Ascending aorta (tissue), 2 donors: ENCODE measurements at regions not wholly inside any gene's neighbourhood (a gene's known extent, or its start where the extent isn't known, plus 50 kb on each side); places are given as distances from the start of the nearest gene placed in this dataset.
A peak's percentile ranks its signal among the peaks of the same experiment; 100 is the strongest.

Experiments
- DNase-seq, 2 donors: peaks; one replicate each; pipeline ENCODE4 v3.0.0-alpha.2; 2019; ENCODE audit warnings: low spot score in 2 of 2
- H3K27ac ChIP-seq, 2 donors: fragments of 200-600 bp; sonication (generic); one replicate each; pipeline ENCODE4 v1.5.1; 2016 to 2017; ENCODE audit warnings: mild to moderate bottlenecking in 1 of 2
- H3K27me3 ChIP-seq: fragments of 200-600 bp; sonication (generic); one replicate; pipeline ENCODE4 v1.5.1; 2017
- H3K36me3 ChIP-seq, 2 donors: fragments of 200-600 bp; sonication (generic); one replicate each; pipeline ENCODE4 v1.5.1; 2016
- H3K4me1 ChIP-seq, 2 donors: fragments of 200-600 bp; sonication (generic); one replicate each; pipeline ENCODE4 v1.5.1; 2016 to 2017; ENCODE audit warnings: mild to moderate bottlenecking in 1 of 2
- H3K4me3 ChIP-seq, 2 donors: fragments of 200-600 bp; sonication (generic); one replicate each; pipeline ENCODE4 v1.5.1; 2016 to 2017; ENCODE audit warnings: mild to moderate bottlenecking in 1 of 2
- H3K9me3 ChIP-seq, 2 donors: fragments of 200-600 bp; sonication (generic); one replicate each; pipeline ENCODE4 v1.5.1; 2016
- intact Hi-C: fragments of 100-400 bp; cut with DNase I; formaldehyde crosslinking; loops from one replicate; pipeline ENCODE4 v1.15.1; 2023
- TF ChIP-seq, protein P1 (sequence below), 3 experiments: fragments of 200-600 bp in 2 of 3; fragments of 450-650 bp in 1 of 3; sonication (generic) in 2 of 3; IDR thresholded peaks; one replicate each; pipeline ENCODE4 v1.5.1; 2016 to 2019; ENCODE audit warnings: antibody characterized with exemption in 3 of 3, mild to moderate bottlenecking in 1 of 3, moderate library complexity in 1 of 3

DNA sequence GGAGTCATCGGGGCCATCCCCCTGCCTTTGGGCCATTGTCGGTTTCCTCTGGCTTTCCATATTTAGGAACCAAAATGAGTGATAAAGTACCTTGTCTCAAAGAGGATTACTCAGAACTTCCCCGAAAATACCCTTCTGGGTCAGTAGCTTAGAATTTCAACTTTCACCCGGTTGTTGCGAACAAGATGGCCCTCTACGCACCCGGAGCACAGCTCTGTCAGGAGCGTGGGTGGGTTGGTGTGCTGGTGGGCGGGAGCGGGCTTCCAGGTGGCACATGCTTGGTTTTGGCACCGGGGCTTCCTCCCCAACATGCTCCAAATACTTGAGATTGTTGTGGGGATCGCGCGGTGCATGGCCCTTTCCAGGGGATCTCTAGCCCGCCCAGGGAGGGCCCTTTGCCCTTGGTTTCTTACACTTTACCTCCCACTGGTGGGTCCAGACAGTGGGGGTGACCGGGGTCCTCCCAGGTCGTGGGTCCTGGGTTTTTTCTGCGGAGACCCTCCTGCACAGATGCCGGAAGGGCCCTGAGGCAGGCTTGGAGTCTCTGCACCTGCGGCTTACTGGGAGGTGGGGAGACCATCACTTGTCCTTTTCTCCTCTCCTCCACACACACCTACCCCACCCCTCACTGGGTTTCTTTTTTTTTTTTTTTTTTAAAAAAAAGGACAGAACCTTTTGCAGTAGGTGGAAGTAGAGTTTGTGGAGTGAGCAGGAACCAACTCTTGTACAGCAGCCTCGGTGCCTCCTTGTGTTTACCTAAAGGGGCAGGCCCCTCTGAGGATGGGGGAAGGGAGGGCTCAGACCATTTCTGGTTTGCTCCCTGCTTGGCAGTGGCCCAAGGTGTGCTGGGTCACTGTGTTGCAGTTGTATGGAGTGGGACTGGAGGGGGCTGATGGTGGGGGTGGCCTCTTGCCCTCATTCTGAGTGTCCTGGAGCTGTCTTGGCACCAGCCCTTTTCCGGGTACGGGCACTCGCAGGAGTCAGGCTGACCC is 142.1 kb downstream of the SEC14L1 start:
- H3K27ac ChIP-seq, result no peak overlapping the region
- TF ChIP-seq, protein P1, sequence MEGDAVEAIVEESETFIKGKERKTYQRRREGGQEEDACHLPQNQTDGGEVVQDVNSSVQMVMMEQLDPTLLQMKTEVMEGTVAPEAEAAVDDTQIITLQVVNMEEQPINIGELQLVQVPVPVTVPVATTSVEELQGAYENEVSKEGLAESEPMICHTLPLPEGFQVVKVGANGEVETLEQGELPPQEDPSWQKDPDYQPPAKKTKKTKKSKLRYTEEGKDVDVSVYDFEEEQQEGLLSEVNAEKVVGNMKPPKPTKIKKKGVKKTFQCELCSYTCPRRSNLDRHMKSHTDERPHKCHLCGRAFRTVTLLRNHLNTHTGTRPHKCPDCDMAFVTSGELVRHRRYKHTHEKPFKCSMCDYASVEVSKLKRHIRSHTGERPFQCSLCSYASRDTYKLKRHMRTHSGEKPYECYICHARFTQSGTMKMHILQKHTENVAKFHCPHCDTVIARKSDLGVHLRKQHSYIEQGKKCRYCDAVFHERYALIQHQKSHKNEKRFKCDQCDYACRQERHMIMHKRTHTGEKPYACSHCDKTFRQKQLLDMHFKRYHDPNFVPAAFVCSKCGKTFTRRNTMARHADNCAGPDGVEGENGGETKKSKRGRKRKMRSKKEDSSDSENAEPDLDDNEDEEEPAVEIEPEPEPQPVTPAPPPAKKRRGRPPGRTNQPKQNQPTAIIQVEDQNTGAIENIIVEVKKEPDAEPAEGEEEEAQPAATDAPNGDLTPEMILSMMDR (IDR thresholded peaks at IDR 0.05), result no peak
- intact Hi-C loops, result no loop called here
- no peaks in the 10 kb centered on the region for H3K36me3 ChIP-seq
- no peak for DNase-seq
- H3K4me1 ChIP-seq, result peaks cover 4 to 17% of the 10 kb centered on the region in 2 donors
- H3K9me3 ChIP-seq, result no peaks in the 10 kb centered on the region
- peaks cover 9% of the 10 kb centered on the region for H3K27me3 ChIP-seq
- no peak overlapping the region for H3K4me3 ChIP-seq

DNA sequence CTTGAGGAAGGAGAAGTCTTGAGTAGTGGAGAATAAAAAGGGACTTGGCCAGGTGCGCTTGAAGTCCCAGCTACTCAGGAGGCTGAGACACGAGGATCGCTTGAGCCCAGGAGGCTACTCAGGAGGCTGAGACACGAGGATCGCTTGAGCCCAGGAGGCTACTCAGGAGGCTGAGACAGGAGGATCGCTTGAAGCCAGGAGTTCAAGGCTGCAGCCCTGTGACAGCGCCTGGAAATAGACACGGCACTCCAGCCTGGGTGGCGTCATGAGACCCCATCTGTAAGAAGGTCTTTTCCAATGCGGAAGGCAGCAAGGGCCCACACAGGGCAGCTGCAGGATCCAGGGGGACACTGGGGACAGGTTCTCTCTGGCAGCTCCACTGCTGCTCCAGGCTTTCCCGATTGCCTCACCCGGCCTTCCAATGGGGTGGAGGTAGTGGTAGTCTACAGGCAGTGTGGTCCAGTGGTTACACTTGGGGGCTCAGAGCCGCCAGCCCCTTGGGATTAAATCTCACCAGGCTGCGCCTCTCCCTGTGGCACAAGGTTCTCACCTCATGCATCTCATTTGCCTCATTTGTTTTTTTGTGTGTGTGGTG is 143.4 kb downstream of the SEC14L1 start:
- H3K27ac ChIP-seq, result no peak overlapping the region
- no peak for DNase-seq
- H3K36me3 ChIP-seq, result no peaks in the 10 kb centered on the region
- TF ChIP-seq, protein P1 (IDR thresholded peaks at IDR 0.05), result no peak
- H3K4me3 ChIP-seq, result no peak overlapping the region
- H3K9me3 ChIP-seq, result no peaks in the 10 kb centered on the region
- peaks cover 4 to 21% of the 10 kb centered on the region in 2 donors for H3K4me1 ChIP-seq
- H3K27me3 ChIP-seq, result peaks cover 9% of the 10 kb centered on the region
- intact Hi-C loops, result no loop called here

DNA sequence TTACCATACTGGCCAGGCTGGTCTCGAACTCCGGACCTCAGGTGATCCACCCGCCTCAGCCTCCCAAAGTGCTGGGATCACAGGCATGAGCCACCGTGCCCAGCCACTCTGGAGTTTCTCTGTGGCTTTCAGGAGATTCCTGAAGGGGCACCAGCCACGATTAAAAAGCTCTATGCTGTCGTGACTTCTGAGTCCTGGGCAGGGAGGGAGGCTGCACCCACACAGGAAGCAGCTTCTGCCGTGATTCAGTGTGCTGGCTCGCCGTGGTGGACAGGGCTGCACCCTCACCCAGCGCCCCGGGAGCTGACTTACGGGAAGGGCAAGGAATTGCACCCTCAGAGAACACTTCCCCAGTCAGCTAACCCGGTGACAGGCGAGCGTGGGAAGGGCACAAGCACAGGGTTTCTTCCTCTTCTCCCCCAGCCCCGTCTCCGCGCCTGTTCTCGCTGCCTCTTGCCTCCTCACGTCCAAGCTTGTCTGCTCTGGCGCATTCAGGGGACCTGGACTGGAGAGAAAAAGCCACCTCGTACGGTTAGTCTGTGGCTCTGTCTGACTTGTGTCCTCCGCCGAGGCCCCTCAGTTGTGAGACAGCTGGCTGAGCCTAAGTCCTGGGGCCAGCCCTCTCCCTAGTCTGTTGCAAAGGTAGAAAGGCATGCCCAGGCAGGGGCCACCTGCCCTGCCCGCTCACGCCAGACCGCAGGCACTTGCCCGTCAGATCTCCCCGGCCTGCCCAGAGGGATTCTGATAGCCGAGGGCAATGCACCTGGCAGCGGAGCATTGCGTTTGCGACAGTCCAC is 145.0 kb downstream of the SEC14L1 start:
- TF ChIP-seq, protein P1 (IDR thresholded peaks at IDR 0.05), result no peak
- Histone ChIP-seq H3K36me3 (no peaks in the 10 kb centered on the region), H3K27me3 (peaks cover 9% of the 10 kb centered on the region), H3K9me3 (no peaks in the 10 kb centered on the region), H3K4me1 (peaks cover 4 to 21% of the 10 kb centered on the region in 2 donors), H3K27ac (no peak overlapping the region), H3K4me3 (no peak overlapping the region)
- intact Hi-C loops, result loop anchor here (2.0 kb wide), 1 partner anchor 33 kb away; a partner anchor contains a TSS
- peak; percentile 40 to 83 for DNase-seq

DNA sequence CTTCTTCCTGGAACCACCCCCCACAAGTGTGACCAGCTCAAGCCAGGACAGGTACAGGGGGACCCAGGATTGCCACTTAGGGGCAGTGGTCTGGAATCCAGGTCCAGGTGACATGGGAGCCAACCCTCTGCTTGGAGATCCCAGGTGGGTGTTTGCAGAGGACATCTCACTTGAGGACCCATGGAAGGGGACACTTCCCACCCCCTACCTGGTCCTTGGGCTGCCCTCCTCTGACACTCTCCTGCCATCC is 145.5 kb downstream of the SEC14L1 start:
- Histone ChIP-seq H3K36me3 (no peaks in the 10 kb centered on the region), H3K4me3 (no peak overlapping the region), H3K9me3 (no peaks in the 10 kb centered on the region), H3K4me1 (peaks cover 3 to 20% of the 10 kb centered on the region in 2 donors), H3K27me3 (peaks cover 8% of the 10 kb centered on the region), H3K27ac (no peak overlapping the region)
- TF ChIP-seq, protein P1 (IDR thresholded peaks at IDR 0.05), result no peak
- DNase-seq, result no peak
- intact Hi-C loops, result loop anchor here (2.0 kb wide), 1 partner anchor 32 kb away; a partner anchor contains a TSS

DNA sequence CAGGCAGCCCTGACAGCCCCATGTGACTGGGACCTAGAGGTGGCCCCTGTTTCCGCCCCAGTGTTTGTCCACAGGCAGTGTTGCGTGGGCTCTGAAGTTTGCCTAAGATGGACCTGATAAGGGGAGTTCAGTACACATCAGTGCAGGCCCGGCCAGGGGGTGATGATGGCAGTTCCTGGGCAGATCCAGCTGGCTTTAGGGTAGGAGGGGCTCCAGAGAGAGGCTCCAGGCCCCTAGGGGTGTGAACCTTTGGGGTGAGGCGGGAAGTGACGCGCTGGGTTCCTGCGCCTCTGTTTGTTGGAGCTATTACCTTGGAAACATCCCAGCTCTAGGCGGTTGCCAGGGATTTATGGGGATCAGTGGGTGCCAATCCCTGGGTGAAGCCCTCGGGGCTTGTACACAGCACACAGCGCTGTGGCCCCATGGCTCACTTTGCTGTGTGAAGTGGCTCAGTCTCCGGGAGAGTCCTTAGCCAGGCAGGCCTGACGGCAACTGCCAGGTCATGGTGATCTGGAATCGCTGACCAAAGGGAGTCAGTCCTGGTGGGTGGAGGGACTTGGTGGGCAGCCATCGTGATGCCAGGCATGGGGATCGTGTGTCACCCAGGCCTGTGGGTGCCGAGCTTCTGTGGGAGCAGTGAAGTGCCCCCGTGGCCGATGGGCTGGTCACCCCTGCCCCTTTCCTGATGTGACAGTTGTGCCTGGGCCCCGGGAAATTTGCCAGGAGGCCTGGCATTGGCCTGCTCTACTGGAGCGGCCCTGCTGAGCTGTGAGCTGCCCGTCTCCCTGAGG is 146.1 kb downstream of the SEC14L1 start:
- DNase-seq, result peak in 1 of 2 donors; percentile 86
- TF ChIP-seq, protein P1 (IDR thresholded peaks at IDR 0.05), result no peak
- no peaks in the 10 kb centered on the region for H3K9me3 ChIP-seq
- intact Hi-C loops, result loop anchor here (2.0 kb wide), 1 partner anchor 32 kb away; a partner anchor contains a TSS
- H3K4me1 ChIP-seq, result peaks cover 0 to 16% of the 10 kb centered on the region in 2 donors
- H3K27me3 ChIP-seq, result peaks cover 3% of the 10 kb centered on the region
- H3K36me3 ChIP-seq, result no peaks in the 10 kb centered on the region
- no peak overlapping the region for H3K4me3 ChIP-seq
- H3K27ac ChIP-seq, result peak overlapping the region; percentile 44 to 70
